ENCODE measurements at regions not wholly inside any gene's neighbourhood (a gene's known extent, or its start where the extent isn't known, plus 50 kb on each side); places are given as distances from the start of the nearest gene placed in this dataset.

DNA sequence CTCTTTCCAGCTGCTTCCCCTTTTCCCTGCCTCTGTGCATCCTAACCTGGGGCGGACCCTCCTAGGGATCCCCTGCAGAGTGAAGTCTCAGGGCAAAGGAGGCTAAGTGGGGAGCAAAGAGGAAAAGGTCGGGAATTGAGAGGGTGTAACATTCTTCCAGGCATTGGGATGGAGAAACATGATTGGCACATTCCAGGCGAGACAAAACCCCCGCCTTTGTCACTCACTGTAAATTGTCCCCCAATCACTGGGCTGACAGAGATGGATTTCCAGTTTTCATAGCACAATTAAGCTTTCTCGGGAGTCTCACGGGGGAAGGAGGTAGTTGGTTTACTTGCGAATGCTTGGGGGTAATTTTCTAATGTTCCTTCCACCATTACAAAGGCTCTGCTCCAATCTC, 74.9 kb downstream of the MIAT start:
- DNase-seq (ENCODE audit: low read depth): no peak
- no peak overlapping the region for H3K4me3 ChIP-seq (ENCODE audit: low read depth, low read length)
- TF ChIP-seq, protein P1, sequence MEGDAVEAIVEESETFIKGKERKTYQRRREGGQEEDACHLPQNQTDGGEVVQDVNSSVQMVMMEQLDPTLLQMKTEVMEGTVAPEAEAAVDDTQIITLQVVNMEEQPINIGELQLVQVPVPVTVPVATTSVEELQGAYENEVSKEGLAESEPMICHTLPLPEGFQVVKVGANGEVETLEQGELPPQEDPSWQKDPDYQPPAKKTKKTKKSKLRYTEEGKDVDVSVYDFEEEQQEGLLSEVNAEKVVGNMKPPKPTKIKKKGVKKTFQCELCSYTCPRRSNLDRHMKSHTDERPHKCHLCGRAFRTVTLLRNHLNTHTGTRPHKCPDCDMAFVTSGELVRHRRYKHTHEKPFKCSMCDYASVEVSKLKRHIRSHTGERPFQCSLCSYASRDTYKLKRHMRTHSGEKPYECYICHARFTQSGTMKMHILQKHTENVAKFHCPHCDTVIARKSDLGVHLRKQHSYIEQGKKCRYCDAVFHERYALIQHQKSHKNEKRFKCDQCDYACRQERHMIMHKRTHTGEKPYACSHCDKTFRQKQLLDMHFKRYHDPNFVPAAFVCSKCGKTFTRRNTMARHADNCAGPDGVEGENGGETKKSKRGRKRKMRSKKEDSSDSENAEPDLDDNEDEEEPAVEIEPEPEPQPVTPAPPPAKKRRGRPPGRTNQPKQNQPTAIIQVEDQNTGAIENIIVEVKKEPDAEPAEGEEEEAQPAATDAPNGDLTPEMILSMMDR (IDR thresholded peaks at IDR 0.05; ENCODE audit: insufficient read depth, low read depth, low read length): no peak

DNA sequence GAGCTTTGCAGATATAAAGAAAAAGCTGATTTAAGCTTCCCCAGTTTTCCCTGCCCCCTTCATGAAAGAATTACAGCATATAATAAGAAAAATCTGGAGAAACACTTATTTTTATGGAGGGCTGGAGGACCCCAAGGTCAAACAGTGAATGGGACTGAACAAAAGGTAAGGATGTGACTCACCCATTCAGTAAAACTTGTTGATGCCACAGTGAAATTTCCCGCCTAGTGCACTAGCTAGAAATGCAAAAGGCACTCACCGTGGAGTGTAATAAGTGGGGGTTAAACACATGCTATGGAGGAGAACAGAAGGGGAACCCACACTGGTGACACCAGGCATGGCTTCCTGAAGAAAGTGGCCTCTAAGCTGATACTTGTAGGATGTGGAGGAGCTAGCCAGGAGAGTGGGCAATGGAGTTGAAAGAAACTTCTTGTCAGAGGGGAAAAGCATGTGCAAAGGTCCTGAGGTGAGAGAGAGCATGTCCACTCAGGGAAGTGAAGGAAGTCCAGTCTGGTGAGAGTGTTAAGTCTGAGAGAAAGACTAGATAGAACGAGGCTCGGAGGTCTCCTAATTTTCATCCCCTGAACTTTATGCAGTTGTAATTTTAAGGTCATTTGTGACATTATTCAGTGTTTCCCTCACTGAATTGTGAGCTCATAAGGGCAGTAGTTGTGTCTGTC, 77.1 kb downstream of the MIAT start:
- TF ChIP-seq, protein P1 (IDR thresholded peaks at IDR 0.05; ENCODE audit: insufficient read depth, low read depth, low read length): no peak
- no peak overlapping the region for H3K4me3 ChIP-seq (ENCODE audit: low read depth, low read length)
- no peak for DNase-seq (ENCODE audit: low read depth)

DNA sequence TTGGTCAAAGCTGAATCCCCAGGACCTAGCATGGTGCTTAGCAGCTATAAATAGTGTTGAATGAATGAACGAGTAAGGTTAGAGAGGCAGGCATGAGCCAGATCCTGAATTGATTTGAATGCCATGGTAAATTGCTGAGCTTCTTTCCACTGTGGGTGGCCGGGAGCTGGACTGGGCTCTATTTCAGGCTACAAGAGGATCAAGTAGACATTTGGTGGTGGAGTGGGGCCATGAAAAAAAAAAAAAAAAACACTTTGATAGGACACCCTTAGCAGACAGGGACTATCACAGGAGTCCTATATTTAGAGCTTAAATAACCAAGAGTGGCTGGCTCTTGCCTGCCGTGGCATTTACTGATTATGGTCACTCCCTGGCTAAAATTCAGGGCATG, 77.6 kb downstream of the MIAT start:
- TF ChIP-seq, protein P1 (IDR thresholded peaks at IDR 0.05; ENCODE audit: insufficient read depth, low read depth, low read length): no peak
- no peak for DNase-seq (ENCODE audit: low read depth)
- no peak overlapping the region for H3K4me3 ChIP-seq (ENCODE audit: low read depth, low read length)

DNA sequence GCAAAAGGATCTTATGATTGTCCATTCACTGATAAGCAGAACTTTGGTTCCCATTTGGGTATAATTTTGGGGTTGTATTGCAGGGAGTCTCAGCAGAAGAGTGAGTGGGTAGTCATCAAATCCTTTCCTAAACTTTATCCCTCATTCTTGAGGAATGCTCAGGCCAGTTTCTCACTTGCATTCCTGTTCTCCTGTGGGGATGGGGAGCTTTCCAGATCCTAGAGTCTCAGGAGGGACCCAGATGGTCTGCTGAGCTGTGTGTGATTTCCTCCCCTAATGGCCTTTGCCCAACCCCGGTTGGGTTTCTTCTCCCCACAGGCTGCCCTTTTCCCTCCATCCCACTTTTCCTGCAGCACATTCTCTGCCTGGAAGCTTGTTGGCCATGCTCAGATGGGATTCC, 79.9 kb downstream of the MIAT start:
- no peak for DNase-seq (ENCODE audit: low read depth)
- TF ChIP-seq, protein P1 (IDR thresholded peaks at IDR 0.05; ENCODE audit: insufficient read depth, low read depth, low read length): no peak
- no peak overlapping the region for H3K4me3 ChIP-seq (ENCODE audit: low read depth, low read length)

DNA sequence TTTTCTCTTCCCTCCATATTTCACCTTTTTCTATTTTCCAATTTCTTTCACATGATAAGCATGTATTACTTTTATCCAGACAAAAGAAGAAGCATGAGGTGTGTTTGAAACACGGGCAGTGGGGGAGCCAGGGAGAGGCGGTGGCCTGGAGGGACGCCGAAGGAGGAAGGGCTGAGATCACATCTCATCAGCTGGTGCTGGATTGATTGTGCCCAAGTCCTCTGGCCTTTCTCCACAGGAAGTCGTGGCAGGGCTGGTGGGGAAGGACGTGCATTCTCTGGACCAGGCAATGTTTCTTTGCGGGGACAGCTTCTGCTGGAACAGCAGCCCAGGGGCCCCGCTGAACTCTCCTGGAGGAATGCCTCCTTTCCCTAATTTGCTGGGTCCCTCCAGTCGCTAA, 82.9 kb downstream of the MIAT start:
- no peak overlapping the region for H3K4me3 ChIP-seq (ENCODE audit: low read depth, low read length)
- no peak for DNase-seq (ENCODE audit: low read depth)
- TF ChIP-seq, protein P1 (IDR thresholded peaks at IDR 0.05; ENCODE audit: insufficient read depth, low read depth, low read length): no peak

GRCh38 chr22:26743149-26743548, 85.8 kb downstream of the MIAT start:
- TF ChIP-seq, protein P1 (IDR thresholded peaks at IDR 0.05; ENCODE audit: insufficient read depth, low read depth, low read length): no peak
- no peak for DNase-seq (ENCODE audit: low read depth)
- H3K4me3 ChIP-seq (ENCODE audit: low read depth, low read length): no peak overlapping the region

Measured in fibroblast of villous mesenchyme (primary cell).